NAMALWA (cell line): ENCODE measurements at regions not wholly inside any gene's neighbourhood (a gene's known extent, or its start where the extent isn't known, plus 50 kb on each side); places are given as distances from the start of the nearest gene placed in this dataset.

ENCODE experiments used
- DNase-seq: peaks from one replicate; pipeline ENCODE4 v3.0.0-alpha.2; 2015; ENCODE audit warnings: low spot score

- DNase-seq: no peak
Observed at GRCh38 chr15:31510057-31510456, 183.4 kb downstream of the KLF13 start.

GRCh38 chr15:31511707-31512310 is 185.2 kb downstream of the KLF13 start:
- DNase-seq: no peak

GRCh38 chr15:31513178-31513577 is 186.5 kb downstream of the KLF13 start:
- no peak for DNase-seq

- DNase-seq: no peak
Observed at GRCh38 chr15:31516440-31516839, 189.8 kb downstream of the KLF13 start.

- DNase-seq: no peak
Observed at GRCh38 chr15:31516874-31517273, 190.2 kb downstream of the KLF13 start.

GRCh38 chr15:31517711-31518110 is 191.1 kb downstream of the KLF13 start:
- no peak for DNase-seq

- DNase-seq: no peak
Observed at GRCh38 chr15:31522028-31522427, 195.4 kb downstream of the KLF13 start.

GRCh38 chr15:31523027-31523654 is 196.5 kb downstream of the KLF13 start:
- no peak for DNase-seq

- no peak for DNase-seq
Observed at GRCh38 chr15:31523655-31524049, 197.0 kb downstream of the KLF13 start.

- no peak for DNase-seq
Observed at GRCh38 chr15:31525185-31525695, 198.6 kb downstream of the KLF13 start.

GRCh38 chr15:31525988-31526665 is 199.5 kb downstream of the KLF13 start:
- no peak for DNase-seq

- DNase-seq: no peak
Observed at GRCh38 chr15:31526916-31527690, 200.5 kb downstream of the KLF13 start.

GRCh38 chr15:31528846-31529245 is 202.2 kb downstream of the KLF13 start:
- no peak for DNase-seq

- no peak for DNase-seq
Observed at GRCh38 chr15:31537770-31538592, 211.3 kb downstream of the KLF13 start.

GRCh38 chr15:31540633-31541032 is 214.0 kb downstream of the KLF13 start:
- no peak for DNase-seq

GRCh38 chr15:31544361-31544760 is 217.7 kb downstream of the KLF13 start:
- no peak for DNase-seq

GRCh38 chr15:31545257-31545656 is 218.6 kb downstream of the KLF13 start:
- no peak for DNase-seq

GRCh38 chr15:31550211-31550977 is 223.8 kb downstream of the KLF13 start:
- no peak for DNase-seq

- no peak for DNase-seq
Observed at GRCh38 chr15:31551323-31551722, 224.7 kb downstream of the KLF13 start.

- DNase-seq: no peak
Observed at GRCh38 chr15:31552482-31553099, 226.0 kb downstream of the KLF13 start.
